ENCODE measurements at regions not wholly inside any gene's neighbourhood (a gene's known extent, or its start where the extent isn't known, plus 50 kb on each side); places are given as distances from the start of the nearest gene placed in this dataset.

DNA sequence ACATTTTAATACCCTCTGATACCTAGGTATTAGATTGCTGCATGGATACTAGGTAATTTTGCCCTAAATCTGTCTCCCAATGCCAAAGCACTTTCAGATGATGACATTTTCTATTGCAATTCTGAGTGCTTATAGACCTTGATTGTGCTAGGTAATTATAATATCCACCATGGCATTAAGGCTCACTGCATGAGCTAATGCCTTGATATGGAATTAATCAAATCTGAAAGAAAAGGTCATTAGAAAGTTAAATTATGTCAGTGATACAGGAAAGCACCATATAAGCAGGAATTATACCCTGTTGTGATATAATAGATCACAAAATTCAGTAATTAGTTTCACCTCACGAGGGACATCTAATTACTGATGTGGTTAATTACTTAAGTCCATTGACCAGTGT is 521.4 kb downstream of the DNAJB9 start:
- Histone ChIP-seq H3K4me3 (no peak overlapping the region), H3K27ac (no peak overlapping the region), H3K27me3 (no peaks in the 10 kb centered on the region), H3K4me1 (no peaks in the 10 kb centered on the region), H3K36me3 (replicated peaks in 1 of 2; ENCODE audit: insufficient read depth in 1 of 2, low read depth in 2 of 2) (no peaks in the 10 kb centered on the region), H3K9me3 (no peaks in the 10 kb centered on the region)
- TF ChIP-seq, protein P1, sequence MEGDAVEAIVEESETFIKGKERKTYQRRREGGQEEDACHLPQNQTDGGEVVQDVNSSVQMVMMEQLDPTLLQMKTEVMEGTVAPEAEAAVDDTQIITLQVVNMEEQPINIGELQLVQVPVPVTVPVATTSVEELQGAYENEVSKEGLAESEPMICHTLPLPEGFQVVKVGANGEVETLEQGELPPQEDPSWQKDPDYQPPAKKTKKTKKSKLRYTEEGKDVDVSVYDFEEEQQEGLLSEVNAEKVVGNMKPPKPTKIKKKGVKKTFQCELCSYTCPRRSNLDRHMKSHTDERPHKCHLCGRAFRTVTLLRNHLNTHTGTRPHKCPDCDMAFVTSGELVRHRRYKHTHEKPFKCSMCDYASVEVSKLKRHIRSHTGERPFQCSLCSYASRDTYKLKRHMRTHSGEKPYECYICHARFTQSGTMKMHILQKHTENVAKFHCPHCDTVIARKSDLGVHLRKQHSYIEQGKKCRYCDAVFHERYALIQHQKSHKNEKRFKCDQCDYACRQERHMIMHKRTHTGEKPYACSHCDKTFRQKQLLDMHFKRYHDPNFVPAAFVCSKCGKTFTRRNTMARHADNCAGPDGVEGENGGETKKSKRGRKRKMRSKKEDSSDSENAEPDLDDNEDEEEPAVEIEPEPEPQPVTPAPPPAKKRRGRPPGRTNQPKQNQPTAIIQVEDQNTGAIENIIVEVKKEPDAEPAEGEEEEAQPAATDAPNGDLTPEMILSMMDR (IDR thresholded peaks at IDR 0.05): no peak
- no peak for TF ChIP-seq POLR2A (IDR thresholded peaks at IDR 0.05)
- intact Hi-C loops (cut with DNase I): no loop called here
- WGBS, 2 donors: 86 to 100% methylated on average over 1 of the region's 1 CpG
- no peak for DNase-seq
- no peak for ATAC-seq

DNA sequence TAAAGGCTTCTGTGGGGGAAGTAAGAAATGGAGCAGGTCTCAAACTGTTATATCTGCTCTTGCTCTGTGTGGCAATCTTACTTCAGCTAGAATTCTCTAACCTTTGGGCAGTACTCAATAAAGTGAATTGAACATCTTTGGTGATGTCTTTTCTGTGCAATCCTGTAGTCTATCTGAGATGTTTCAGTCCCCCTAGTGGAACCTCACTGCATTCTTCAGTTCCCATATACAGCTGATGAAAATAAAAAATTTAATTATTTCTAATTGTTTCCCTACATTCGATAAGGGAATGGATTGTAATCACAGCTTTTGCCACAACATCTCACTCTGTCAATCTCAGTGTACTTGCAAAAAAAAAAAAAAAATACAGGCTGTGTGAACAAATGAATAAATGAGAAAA is 522.6 kb downstream of the DNAJB9 start:
- no peak for DNase-seq
- intact Hi-C loops (cut with DNase I): no loop called here
- no peak for ATAC-seq
- 78 to 82% methylated on average over 1 of the region's 1 CpG for WGBS, 2 donors
- Histone ChIP-seq H3K9me3 (no peaks in the 10 kb centered on the region), H3K36me3 (replicated peaks in 1 of 2; ENCODE audit: insufficient read depth in 1 of 2, low read depth in 2 of 2) (no peaks in the 10 kb centered on the region), H3K27me3 (no peaks in the 10 kb centered on the region), H3K4me3 (no peak overlapping the region), H3K27ac (no peak overlapping the region), H3K4me1 (no peaks in the 10 kb centered on the region)
- TF ChIP-seq, protein P1 (IDR thresholded peaks at IDR 0.05): no peak
- no peak for TF ChIP-seq POLR2A (IDR thresholded peaks at IDR 0.05)

DNA sequence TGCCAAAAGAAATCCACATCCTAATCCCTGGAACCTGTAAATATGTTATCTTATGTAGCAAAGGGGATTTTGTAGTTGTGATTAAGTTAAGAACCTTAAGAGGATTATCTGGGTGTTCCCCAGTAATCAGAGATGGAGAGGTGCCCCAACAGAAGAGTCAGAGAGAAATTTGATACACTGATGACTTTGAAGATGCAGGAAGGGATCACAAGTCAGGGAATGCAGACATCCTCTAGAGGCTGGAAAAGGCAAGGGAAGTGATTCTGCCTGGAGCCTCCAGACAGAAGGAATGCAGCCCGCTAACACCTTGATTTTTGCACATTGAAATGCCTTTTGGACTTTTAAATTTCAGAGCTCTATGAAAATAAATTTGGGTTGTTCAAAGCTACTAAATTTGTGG is 531.7 kb downstream of the DNAJB9 start:
- no peaks in the 10 kb centered on the region for H3K9me3 ChIP-seq
- DNase-seq (no peak), ATAC-seq (no peak)
- TF ChIP-seq, protein P1 (IDR thresholded peaks at IDR 0.05): no peak
- no peak for TF ChIP-seq POLR2A (IDR thresholded peaks at IDR 0.05)
- H3K27ac ChIP-seq: no peak overlapping the region
- no peaks in the 10 kb centered on the region for H3K4me1 ChIP-seq
- H3K4me3 ChIP-seq: no peak overlapping the region
- no peaks in the 10 kb centered on the region for H3K27me3 ChIP-seq
- intact Hi-C loops (cut with DNase I): no loop called here
- 93 to 100% methylated on average over 1 of the region's 1 CpG for WGBS, 2 donors
- no peaks in the 10 kb centered on the region for H3K36me3 ChIP-seq (replicated peaks in 1 of 2; ENCODE audit: insufficient read depth in 1 of 2, low read depth in 2 of 2)

DNA sequence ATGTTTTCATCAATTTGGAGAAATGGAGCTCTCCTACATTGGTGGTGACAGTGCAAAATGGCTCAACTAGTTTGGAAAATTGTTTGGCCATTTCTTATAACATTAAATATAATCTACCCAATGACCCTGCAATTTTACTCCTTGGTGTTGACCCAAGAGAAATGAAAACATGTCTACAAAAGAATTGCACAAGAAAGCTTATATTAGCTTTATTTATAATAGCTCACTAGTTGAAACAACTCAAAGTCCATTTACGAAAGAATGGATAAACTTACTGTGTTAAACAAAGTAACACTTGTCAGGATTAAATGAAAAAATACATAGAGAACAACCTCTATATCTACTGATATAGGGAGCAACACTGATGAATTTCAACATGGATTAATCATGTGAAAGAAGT is 539.9 kb downstream of the DNAJB9 start:
- Histone ChIP-seq H3K27ac (no peak overlapping the region), H3K4me1 (no peaks in the 10 kb centered on the region), H3K27me3 (no peaks in the 10 kb centered on the region), H3K36me3 (replicated peaks in 1 of 2; ENCODE audit: insufficient read depth in 1 of 2, low read depth in 2 of 2) (no peaks in the 10 kb centered on the region), H3K4me3 (no peak overlapping the region), H3K9me3 (no peaks in the 10 kb centered on the region)
- intact Hi-C loops (cut with DNase I): no loop called here
- no peak for TF ChIP-seq POLR2A (IDR thresholded peaks at IDR 0.05)
- ATAC-seq (no peak), DNase-seq (no peak)
- WGBS, 2 donors: 52 to 78% methylated on average over 1 of the region's 1 CpG

DNA sequence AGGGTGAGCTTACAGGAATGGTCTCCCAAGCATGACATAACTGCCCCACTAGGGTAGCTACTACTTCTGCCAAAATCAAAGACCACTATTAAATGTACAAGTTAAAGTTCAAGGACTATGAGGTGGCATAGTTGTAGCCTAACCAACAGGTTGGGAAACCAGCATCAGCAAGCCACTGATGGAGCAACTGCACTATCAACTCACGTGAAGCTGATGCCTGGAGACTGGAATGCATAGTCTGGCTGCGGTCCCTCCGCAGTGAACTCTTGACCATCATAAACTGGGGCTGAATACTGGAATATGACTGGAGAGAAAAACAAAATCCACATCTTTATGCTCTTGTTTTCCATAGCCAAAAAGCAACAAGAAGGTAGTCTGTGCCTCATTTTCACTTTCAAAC is 541.4 kb downstream of the DNAJB9 start:
- H3K4me1 ChIP-seq: no peaks in the 10 kb centered on the region
- H3K27me3 ChIP-seq: no peaks in the 10 kb centered on the region
- H3K36me3 ChIP-seq (replicated peaks in 1 of 2; ENCODE audit: insufficient read depth in 1 of 2, low read depth in 2 of 2): no peaks in the 10 kb centered on the region
- H3K4me3 ChIP-seq: no peak overlapping the region
- TF ChIP-seq, protein P1 (IDR thresholded peaks at IDR 0.05): no peak
- TF ChIP-seq POLR2A (IDR thresholded peaks at IDR 0.05): no peak
- 88 to 98% methylated on average over 3 of the region's 3 CpGs for whole genome bisulfite sequencing, 2 donors
- H3K9me3 ChIP-seq: no peaks in the 10 kb centered on the region
- ATAC-seq (no peak), DNase-seq (no peak)
- H3K27ac ChIP-seq: no peak overlapping the region
- intact Hi-C loops (cut with DNase I): no loop called here

Measured in body of pancreas (tissue), 4 donors.